Suppressor macrophage treated with lipopolysaccharide for 4 hours (primary cell): ENCODE measurements at regions not wholly inside any gene's neighbourhood (a gene's known extent, or its start where the extent isn't known, plus 50 kb on each side); places are given as distances from the start of the nearest gene placed in this dataset.
A peak's percentile ranks its signal among the peaks of the same experiment; 100 is the strongest.
"Not testable (repeated sequence)": the region's sequence is repeated elsewhere in the genome, so short reads cannot be mapped to it uniquely, and the experiment has no call there.

Experiments
- DNase-seq: peaks from one replicate; pipeline ENCODE4 v3.0.0-alpha.2; 2020

- peak; percentile 75 for DNase-seq
Measured at GRCh38 chr12:92987362-92987761, 58.3 kb upstream of the EEA1 start.

GRCh38 chr12:92987846-92988621, 58.9 kb upstream of the EEA1 start:
- peak; percentile 91 for DNase-seq

DNA sequence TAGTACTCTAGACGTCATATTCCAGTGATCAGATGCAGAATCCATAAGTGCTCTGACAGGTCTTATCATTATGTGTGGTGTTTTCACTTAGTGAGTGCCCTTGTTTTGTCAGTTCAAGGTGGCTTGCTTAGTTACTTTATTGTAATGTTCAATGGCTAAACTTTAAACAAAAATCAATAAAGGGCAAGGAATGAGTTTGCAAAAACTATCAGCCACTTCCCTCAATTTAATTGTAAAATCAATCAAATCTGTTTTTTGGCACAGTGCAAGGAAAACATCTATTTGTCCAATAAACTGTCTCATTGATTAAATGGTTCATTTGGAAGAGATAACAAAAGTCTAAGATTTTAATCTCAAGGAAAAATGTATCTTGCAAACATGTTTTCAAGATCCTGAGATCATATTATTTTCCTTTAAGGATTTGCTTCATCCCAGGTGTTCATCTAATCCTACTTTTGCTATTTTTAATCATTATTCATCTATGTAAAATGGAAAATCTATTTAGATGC, 59.6 kb upstream of the EEA1 start:
- DNase-seq, result no peak

DNA sequence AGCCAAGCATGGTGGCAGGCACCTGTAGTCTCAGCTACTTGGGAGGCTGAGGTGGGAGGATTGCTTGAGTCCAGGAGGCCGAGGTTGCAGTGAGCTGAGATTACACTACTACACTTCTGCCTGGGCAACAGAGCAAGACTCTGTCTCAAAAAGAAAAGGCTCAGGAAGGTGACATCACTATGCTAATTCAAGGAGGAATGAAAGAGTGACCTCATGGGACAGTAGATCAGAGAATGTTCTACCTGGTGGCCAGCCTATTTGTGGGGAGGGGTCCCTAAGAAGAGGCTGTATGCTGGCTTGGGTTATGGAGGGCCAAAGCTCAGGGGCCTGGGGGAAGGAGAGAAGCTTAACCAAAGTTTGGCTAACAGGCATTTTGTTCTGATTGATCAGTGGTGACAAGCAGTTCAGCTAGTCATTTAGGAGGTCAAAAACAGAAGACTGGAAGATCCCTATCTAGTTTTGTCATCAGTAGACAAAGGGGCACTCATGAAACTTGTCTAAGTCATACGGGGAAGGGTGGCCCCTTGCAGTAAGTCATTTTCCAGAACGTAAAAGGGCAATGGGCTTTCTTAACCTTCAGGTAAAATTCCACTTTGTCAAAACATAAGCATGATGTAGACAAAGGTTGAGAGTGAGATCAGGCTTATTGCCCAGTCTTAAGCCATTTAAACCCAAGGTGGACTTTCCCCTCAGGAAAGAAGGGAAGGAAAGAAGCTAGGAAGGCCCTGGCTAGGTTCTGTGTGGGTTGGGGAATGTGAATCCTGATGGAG, 60.8 kb upstream of the EEA1 start:
- no peak for DNase-seq

DNA sequence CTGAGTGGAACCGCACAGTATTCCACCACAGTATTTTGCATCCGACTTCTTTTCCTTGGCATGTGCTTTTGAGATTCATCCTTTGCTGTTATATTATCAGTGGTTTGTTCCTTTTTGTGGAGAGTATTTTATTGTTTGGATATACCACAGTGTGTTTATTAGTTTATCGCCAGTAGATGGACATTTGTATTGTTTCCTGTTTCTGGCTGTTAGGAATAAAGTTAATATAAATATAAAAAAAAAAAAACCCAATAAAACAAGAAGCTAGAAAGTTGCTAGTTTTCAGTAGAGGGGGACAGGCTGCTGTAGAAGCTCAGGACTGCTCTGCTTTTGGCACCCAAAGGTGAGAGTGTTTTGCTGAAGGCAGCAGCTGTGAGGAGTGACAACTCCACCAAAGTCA, 62.0 kb upstream of the EEA1 start:
- DNase-seq, result no peak

- DNase-seq, result no peak
Measured at GRCh38 chr12:92992041-92992440, 62.9 kb upstream of the EEA1 start.

GRCh38 chr12:92993259-92993658, 64.2 kb upstream of the EEA1 start:
- no peak for DNase-seq

- no peak for DNase-seq
Measured at GRCh38 chr12:92995258-92995903, 66.3 kb upstream of the EEA1 start.

- no peak for DNase-seq
Measured at GRCh38 chr12:93000026-93000425, 70.9 kb upstream of the EEA1 start.

- no peak for DNase-seq
Measured at GRCh38 chr12:93001407-93001806, 72.3 kb upstream of the EEA1 start.

- DNase-seq, result no peak
Measured at GRCh38 chr12:93002293-93003054, 73.4 kb upstream of the EEA1 start.

DNA sequence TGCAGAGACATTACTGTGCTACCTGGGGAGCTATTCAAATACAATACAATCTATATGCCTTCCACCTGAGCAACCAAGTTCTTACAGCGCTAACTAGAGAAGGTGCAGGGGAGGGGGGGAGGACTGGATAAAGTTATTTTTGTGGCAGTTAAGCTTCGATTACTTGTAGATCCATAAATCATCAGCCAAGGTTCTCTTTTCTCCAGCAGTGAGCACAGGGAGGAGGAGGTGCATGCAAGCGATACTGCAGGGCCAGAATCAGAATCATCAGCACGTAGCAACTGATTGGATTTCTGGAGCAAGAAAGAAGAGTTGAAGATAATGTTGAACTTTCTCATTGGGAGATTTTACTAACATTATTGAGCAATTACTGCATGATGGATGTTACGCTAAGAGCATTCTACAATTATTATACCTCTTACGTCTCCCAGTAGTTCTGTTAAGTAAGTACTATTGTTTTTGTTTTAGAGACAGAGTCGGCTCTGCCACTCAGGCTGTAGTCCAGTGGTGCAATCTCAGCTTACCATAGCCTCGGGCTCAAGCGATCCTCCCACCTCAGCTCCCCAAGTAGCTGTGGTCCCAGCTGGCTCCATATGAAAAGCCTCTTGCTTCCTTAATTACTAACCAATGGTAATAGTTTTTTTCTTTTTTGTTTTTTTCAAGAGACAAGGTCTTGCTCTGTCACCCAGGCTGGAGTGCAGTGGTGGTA, 74.6 kb upstream of the EEA1 start:
- DNase-seq, result no peak

DNA sequence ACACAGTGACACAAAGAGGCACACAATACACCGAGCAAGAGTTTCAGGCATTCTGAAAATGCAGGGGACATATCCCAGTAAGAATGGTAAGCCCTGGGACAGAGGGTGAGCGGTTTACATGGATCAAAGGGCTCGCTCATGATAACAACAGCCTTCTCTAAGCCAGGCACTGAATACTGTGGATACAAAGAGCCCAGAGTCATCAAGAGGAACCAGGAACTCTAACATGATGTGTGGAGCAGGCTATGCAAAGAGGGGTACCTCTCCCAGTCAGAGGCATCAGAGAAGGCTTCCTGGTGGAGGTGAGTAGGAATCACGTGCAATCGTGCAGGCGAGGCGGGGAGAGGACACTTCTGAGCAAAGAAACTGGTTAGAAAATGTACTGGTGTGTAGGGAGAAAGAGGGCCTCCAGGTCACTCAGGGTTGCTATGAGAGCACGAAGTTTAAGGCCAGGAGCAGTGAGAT, 76.9 kb upstream of the EEA1 start:
- DNase-seq, result no peak

- DNase-seq, result no peak
Measured at GRCh38 chr12:93006471-93007208, 77.5 kb upstream of the EEA1 start.

DNA sequence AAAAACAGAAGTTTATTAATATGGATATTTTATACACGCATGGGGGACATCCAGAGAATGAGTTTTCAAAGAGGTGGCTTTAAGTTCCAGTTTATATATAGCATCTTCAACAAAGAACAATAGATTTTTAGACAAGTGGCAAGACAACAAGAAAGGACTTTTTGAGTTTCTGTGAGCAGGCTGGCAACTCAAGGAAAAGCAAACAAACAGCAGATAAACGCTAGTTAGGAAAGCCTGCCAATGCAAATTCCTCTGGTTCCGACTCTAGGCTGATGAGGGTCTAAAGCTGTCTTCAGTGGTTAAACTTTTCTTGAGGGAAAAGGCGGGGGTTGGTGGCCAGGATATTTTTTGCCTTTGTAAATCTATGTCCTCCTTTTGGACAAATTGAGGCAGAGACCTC, 78.4 kb upstream of the EEA1 start:
- no peak for DNase-seq

DNA sequence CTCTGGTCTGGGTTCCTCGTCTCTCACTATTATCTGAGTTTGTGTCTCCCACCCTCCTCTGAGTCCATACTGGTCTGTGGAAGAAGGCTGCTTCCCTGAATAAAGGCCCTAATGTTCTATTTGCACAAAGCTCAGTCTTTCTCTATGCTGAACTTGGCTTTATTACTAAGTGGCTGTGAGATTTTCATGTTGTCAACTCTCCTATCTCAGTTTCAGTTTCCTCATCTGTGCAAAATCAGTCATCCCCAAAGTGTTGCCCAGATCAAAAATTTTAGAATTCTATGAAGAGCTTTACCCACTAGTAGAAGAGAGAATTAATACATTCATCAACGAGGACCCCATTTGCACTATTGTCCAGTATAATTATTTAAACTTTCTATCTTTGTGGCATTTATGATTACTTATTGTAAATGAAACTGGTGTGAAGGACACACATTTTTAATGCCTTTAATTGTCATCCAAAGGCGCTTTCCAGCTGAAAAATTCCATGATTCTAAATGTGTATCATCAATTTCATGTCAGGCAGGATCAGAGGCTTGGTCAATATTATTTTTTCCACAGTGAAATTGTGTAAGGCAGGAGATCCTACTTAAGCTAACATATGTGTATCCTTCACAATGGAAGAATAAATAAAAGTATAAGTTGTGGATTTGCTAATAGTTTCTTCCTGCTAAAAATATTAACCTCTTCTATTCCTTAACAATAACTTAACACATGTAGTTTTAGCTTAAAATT, 79.1 kb upstream of the EEA1 start:
- no peak for DNase-seq

GRCh38 chr12:93008880-93009279, 79.8 kb upstream of the EEA1 start:
- not testable (repeated sequence) for DNase-seq

DNA sequence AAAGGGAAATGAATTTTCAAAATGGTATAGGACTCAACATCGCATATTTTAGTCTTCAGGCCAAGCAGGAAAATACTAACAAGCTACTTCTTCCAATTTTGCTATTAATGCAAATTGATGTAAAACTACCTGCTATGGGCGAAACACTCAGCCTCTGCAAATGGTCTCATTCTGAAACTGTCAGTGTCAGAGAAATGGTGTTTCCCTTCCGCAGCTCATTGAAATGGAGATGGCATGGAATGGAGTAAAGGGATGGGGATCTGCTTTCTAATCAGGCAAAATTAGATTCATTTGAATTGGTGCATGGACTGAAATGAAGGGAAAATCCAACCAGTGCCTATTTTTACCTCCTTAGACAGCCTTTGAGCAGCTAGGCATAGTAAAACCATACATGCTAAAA, 80.4 kb upstream of the EEA1 start:
- DNase-seq, result no peak

DNA sequence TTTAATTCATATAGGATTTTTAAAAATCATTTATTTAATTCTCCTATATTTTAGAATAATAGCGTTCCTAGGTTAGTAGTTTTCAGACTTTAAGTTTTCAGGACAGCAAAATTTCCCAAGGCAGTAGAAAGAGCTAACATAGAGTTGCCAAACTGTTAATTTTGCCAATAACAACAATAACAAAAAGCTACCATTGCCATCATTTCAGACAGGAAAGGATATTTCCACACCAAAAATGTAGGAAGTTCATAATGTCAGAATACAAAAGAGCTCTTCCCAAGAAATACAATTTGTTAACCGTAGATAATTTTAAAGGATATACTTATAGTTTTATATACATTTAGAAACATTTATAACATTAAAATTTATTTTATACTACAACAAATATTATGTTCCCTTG, 81.4 kb upstream of the EEA1 start:
- no peak for DNase-seq

- DNase-seq, result no peak
Measured at GRCh38 chr12:93011100-93011499, 82.0 kb upstream of the EEA1 start.
